Loucy (cell line): ENCODE measurements at regions not wholly inside any gene's neighbourhood (a gene's known extent, or its start where the extent isn't known, plus 50 kb on each side); places are given as distances from the start of the nearest gene placed in this dataset.

Source experiments
- H2AFZ ChIP-seq: fragments of 200-600 bp; sonication (generic); 2 replicates; pipeline ENCODE4 v1.6.0; 2016; ENCODE audit warnings: antibody characterized with exemption, mild to moderate bottlenecking, low read length, moderate library complexity
- H3F3A ChIP-seq: fragments of 200-600 bp; 2 replicates; pipeline ENCODE4 v1.6.0; 2016; ENCODE audit warnings: antibody characterized with exemption, low read depth, mild to moderate bottlenecking
- H3K27me3 ChIP-seq: fragments of 200-600 bp; sonication (generic); 2 replicates; pipeline ENCODE4 v1.6.1; 2014; ENCODE audit warnings: low read length, mild to moderate bottlenecking; ENCODE audit not compliant: insufficient read depth, poor library complexity, severe bottlenecking
- H3K36me3 ChIP-seq: fragments of 200-600 bp; sonication (generic); 2 replicates; pipeline ENCODE4 v1.6.1; 2016; ENCODE audit warnings: low read length; ENCODE audit not compliant: insufficient read depth
- H3K4me1 ChIP-seq: fragments of 200-600 bp; sonication (generic); 2 replicates; pipeline ENCODE4 v1.5.1; 2014; ENCODE audit warnings: low read length, mild to moderate bottlenecking; ENCODE audit not compliant: insufficient read depth, poor library complexity, severe bottlenecking
- H3K4me2 ChIP-seq: fragments of 200-600 bp; sonication (generic); 2 replicates; pipeline ENCODE4 v1.6.0; 2014; ENCODE audit warnings: antibody characterized with exemption, low read length, low read depth, mild to moderate bottlenecking; ENCODE audit not compliant: poor library complexity, severe bottlenecking
- H3K4me3 ChIP-seq: fragments of 200-600 bp; sonication (generic); 2 replicates; pipeline ENCODE4 v1.5.1; 2014; ENCODE audit warnings: low read length, mild to moderate bottlenecking, mixed read lengths; ENCODE audit not compliant: poor library complexity, severe bottlenecking
- H3K79me2 ChIP-seq: fragments of 200-600 bp; sonication (generic); 2 replicates; pipeline ENCODE4 v1.6.1; 2014; ENCODE audit warnings: low read length; ENCODE audit not compliant: insufficient read depth
- H3K9ac ChIP-seq: fragments of 200-600 bp; sonication (generic); 2 replicates; pipeline ENCODE4 v1.6.0; 2014; ENCODE audit warnings: mild to moderate bottlenecking, low read depth, low read length, moderate library complexity; ENCODE audit not compliant: poor library complexity, severe bottlenecking
- H3K9me2 ChIP-seq: fragments of 200-600 bp; sonication (generic); replicated peaks from 2 replicates; pipeline ENCODE4 v1.6.1; 2016; ENCODE audit warnings: low read depth, low read length, mixed read lengths
- H3K9me3 ChIP-seq: fragments of 200-600 bp; sonication (generic); 2 replicates; pipeline ENCODE4 v1.6.1; 2014; ENCODE audit warnings: mild to moderate bottlenecking, antibody characterized with exemption, low read length, low read depth; ENCODE audit not compliant: insufficient read depth
- H4K20me1 ChIP-seq: fragments of 200-600 bp; sonication (generic); 2 replicates; pipeline ENCODE4 v1.6.0; 2014; ENCODE audit warnings: antibody characterized with exemption, low read length, mild to moderate bottlenecking; ENCODE audit not compliant: insufficient read depth, poor library complexity, severe bottlenecking
- CTCF ChIP-seq: fragments of 200-600 bp; sonication (generic); conservative IDR thresholded peaks from 2 replicates; pipeline ENCODE4 v1.5.1; 2014; ENCODE audit warnings: mild to moderate bottlenecking, antibody characterized with exemption, low read length
- EZH2phosphoT487 ChIP-seq: fragments of 200-600 bp; IDR thresholded peaks from 2 replicates; pipeline ENCODE4 v1.6.1; 2018; ENCODE audit warnings: antibody characterized with exemption, mild to moderate bottlenecking, moderate library complexity, borderline replicate concordance

DNA sequence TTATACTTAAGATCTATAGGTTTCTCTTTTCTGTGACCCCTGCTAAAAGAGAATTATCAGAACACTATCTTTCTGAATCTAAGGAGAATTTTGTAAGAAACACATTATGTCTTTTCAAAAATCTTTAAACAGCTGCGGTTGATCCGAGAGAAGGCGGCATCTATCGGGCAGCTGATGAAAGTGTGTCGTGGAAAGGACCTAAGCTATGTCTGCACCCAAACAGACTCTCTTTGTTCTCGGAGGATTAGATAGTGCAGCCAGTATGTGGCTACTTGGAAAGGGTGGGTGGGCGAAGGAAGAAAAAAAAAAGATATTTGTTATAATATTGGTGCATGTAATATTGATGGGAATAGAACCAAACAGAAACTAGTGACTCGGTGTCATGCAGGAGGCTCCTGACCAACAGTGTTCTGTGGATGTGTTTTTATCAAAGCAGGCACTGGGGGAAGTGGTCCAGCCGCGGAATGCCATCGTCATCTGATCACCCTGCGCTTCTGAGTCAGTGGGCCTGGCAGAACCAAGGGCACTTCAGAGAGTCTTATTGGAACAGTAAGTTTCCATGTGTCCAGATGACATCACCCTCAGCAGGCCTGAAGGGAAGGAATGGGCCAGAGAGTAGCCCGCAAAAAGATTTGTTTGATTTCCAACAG, 509.7 kb upstream of the AKR1E2 start:
- Histone ChIP-seq H3K9ac (no peak overlapping the region), H3K79me2 (no peaks in the 10 kb centered on the region), H2AFZ (no peak overlapping the region), H3K4me2 (no peak overlapping the region), H3K9me2 (no peaks in the 10 kb centered on the region), H3K36me3 (no peaks in the 10 kb centered on the region), H3F3A (no peaks in the 10 kb centered on the region), H4K20me1 (no peaks in the 10 kb centered on the region), H3K4me1 (no peaks in the 10 kb centered on the region), H3K9me3 (no peaks in the 10 kb centered on the region), H3K4me3 (no peak overlapping the region), H3K27me3 (no peaks in the 10 kb centered on the region)
- TF ChIP-seq CTCF, result no peak
- TF ChIP-seq EZH2phosphoT487, result no peak

- no peaks in the 10 kb centered on the region for H3K9me2 ChIP-seq
- no peaks in the 10 kb centered on the region for H3K36me3 ChIP-seq
- TF ChIP-seq CTCF (no peak), EZH2phosphoT487 (no peak)
- no peaks in the 10 kb centered on the region for H3F3A ChIP-seq
- H3K4me3 ChIP-seq, result no peak overlapping the region
- no peak overlapping the region for H3K9ac ChIP-seq
- no peak overlapping the region for H3K4me2 ChIP-seq
- H3K4me1 ChIP-seq, result no peaks in the 10 kb centered on the region
- no peaks in the 10 kb centered on the region for H3K9me3 ChIP-seq
- no peaks in the 10 kb centered on the region for H4K20me1 ChIP-seq
- H3K27me3 ChIP-seq, result no peaks in the 10 kb centered on the region
- H2AFZ ChIP-seq, result no peak overlapping the region
- no peaks in the 10 kb centered on the region for H3K79me2 ChIP-seq
Measured at GRCh38 chr10:4315551-4315950, 510.5 kb upstream of the AKR1E2 start.

DNA sequence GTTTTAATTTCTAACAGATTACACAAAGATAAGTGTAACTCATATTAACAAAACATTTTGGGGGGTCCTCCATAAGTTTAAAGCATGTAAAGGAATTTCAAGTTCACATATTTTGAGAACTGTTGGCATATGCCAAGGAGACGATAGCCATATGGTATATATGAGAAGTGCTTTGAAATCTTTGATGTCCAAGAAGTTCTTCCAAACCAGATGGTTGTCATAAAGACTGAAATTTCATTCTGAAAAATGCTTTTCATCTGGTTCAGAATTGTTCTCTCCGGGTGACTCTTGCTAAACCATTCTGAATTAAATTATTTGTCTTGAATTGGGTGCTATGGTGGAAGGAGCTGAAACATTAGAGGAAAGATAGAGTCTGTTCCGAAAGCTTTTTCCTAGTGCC, 513.0 kb upstream of the AKR1E2 start:
- no peak overlapping the region for H3K4me2 ChIP-seq
- no peaks in the 10 kb centered on the region for H3K36me3 ChIP-seq
- no peak for TF ChIP-seq EZH2phosphoT487
- no peak for TF ChIP-seq CTCF
- no peaks in the 10 kb centered on the region for H3K9me2 ChIP-seq
- no peaks in the 10 kb centered on the region for H3F3A ChIP-seq
- H4K20me1 ChIP-seq, result no peaks in the 10 kb centered on the region
- no peaks in the 10 kb centered on the region for H3K79me2 ChIP-seq
- no peak overlapping the region for H3K9ac ChIP-seq
- no peaks in the 10 kb centered on the region for H3K27me3 ChIP-seq
- no peak overlapping the region for H2AFZ ChIP-seq
- no peaks in the 10 kb centered on the region for H3K4me1 ChIP-seq
- H3K9me3 ChIP-seq, result no peaks in the 10 kb centered on the region
- no peak overlapping the region for H3K4me3 ChIP-seq
